Dendritic cell treated with granulocyte-macrophage colony-stimulating factor and Interleukin-4, amounts not matched to agents 40 ng/mL and 50 ng/mL, for 4 days (primary cell): ENCODE measurements at regions not wholly inside any gene's neighbourhood (a gene's known extent, or its start where the extent isn't known, plus 50 kb on each side); places are given as distances from the start of the nearest gene placed in this dataset.

ENCODE experiments used
- H3K27ac Mint-ChIP-seq: one replicate; pipeline ENCODE4 v1.8.0; 2022; ENCODE audit warnings: mild to moderate bottlenecking, mixed read lengths
- H3K27me3 Mint-ChIP-seq: one replicate; pipeline ENCODE4 v1.8.0; 2022; ENCODE audit warnings: mild to moderate bottlenecking, mixed read lengths
- H3K36me3 Mint-ChIP-seq: one replicate; pipeline ENCODE4 v1.8.0; 2022; ENCODE audit warnings: low read depth, mixed read lengths
- H3K4me1 Mint-ChIP-seq: one replicate; pipeline ENCODE4 v1.8.0; 2022; ENCODE audit warnings: low read depth, mixed read lengths
- H3K4me3 Mint-ChIP-seq: one replicate; pipeline ENCODE4 v1.8.0; 2022; ENCODE audit warnings: mild to moderate bottlenecking, moderate library complexity, mixed read lengths
- H3K9me3 Mint-ChIP-seq: one replicate; pipeline ENCODE4 v1.8.0; 2022; ENCODE audit warnings: mixed read lengths
- intact Hi-C: fragments of 100-400 bp; cut with micrococcal nuclease; formaldehyde crosslinking; loops from one replicate; pipeline ENCODE4 v1.15.0; 2022

- no peak overlapping the region for H3K4me3 Mint-ChIP-seq
- intact Hi-C loops: no loop called here
- H3K4me1 Mint-ChIP-seq: no peaks in the 10 kb centered on the region
- no peaks in the 10 kb centered on the region for H3K36me3 Mint-ChIP-seq
- H3K27me3 Mint-ChIP-seq: peaks cover 15% of the 10 kb centered on the region
- H3K27ac Mint-ChIP-seq: no peak overlapping the region
- H3K9me3 Mint-ChIP-seq: no peaks in the 10 kb centered on the region
Observed at GRCh38 chr11:129308241-129308865, 67.3 kb upstream of the BARX2 start.

- Mint-ChIP-seq H3K4me1 (no peaks in the 10 kb centered on the region), H3K27me3 (peaks cover 18% of the 10 kb centered on the region), H3K36me3 (no peaks in the 10 kb centered on the region), H3K9me3 (no peaks in the 10 kb centered on the region), H3K4me3 (no peak overlapping the region), H3K27ac (no peak overlapping the region)
- intact Hi-C loops: no loop called here
Observed at GRCh38 chr11:129307162-129307561, 68.5 kb upstream of the BARX2 start.

GRCh38 chr11:129302386-129303101 is 73.1 kb upstream of the BARX2 start:
- no peaks in the 10 kb centered on the region for H3K4me1 Mint-ChIP-seq
- H3K27ac Mint-ChIP-seq: no peak overlapping the region
- peaks cover 16% of the 10 kb centered on the region for H3K27me3 Mint-ChIP-seq
- no peak overlapping the region for H3K4me3 Mint-ChIP-seq
- intact Hi-C loops: no loop called here
- no peaks in the 10 kb centered on the region for H3K36me3 Mint-ChIP-seq
- H3K9me3 Mint-ChIP-seq: no peaks in the 10 kb centered on the region

DNA sequence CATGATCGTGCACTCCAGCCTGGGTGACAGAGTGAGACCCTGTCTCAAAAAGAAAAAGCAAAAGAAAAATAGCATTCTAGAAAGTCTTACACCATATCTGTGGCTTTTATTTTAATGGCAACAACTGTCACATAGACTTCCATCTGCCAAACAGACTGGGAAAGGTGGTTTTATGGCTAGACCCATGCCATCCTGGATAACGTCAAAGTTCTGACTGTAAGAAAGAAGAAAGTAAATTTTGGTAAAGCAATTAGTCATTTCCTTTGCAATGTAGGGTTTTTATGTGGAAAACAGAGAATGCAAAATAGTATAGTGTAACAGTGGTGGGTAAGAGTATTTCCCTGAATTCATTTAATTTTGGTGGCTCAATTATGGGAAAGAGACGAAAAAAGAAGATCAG is 75.5 kb upstream of the BARX2 start:
- Mint-ChIP-seq H3K4me3 (no peak overlapping the region), H3K4me1 (peaks cover 5% of the 10 kb centered on the region), H3K27ac (no peak overlapping the region), H3K36me3 (no peaks in the 10 kb centered on the region), H3K27me3 (peaks cover 15% of the 10 kb centered on the region), H3K9me3 (no peaks in the 10 kb centered on the region)
- intact Hi-C loops: no loop called here

GRCh38 chr11:129298988-129299387 is 76.7 kb upstream of the BARX2 start:
- no peak overlapping the region for H3K4me3 Mint-ChIP-seq
- no peaks in the 10 kb centered on the region for H3K9me3 Mint-ChIP-seq
- H3K27ac Mint-ChIP-seq: no peak overlapping the region
- H3K27me3 Mint-ChIP-seq: peaks cover 15% of the 10 kb centered on the region
- no peaks in the 10 kb centered on the region for H3K36me3 Mint-ChIP-seq
- peaks cover 5% of the 10 kb centered on the region for H3K4me1 Mint-ChIP-seq
- intact Hi-C loops: no loop called here

DNA sequence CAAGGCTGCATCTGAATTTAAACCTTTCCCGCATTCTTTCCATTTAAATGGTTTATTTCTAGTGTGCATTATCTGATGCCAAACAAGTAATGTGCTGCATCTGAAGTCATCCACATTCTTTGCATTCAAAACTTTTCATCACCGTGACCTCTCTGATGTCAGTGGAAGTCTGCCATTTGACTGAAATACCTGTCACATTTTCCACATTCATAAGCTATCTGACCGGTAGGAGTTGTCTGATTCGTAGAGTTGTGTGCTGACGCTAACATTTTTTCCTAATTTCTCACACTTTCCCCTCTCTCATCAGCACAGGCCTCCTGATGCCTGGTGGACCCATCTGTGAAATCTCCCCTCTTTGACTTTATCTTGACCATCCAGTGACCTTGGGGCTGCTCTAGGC is 79.9 kb upstream of the BARX2 start:
- Mint-ChIP-seq H3K27me3 (peaks cover 12% of the 10 kb centered on the region), H3K36me3 (no peaks in the 10 kb centered on the region), H3K4me3 (no peak overlapping the region), H3K4me1 (peaks cover 5% of the 10 kb centered on the region), H3K9me3 (no peaks in the 10 kb centered on the region), H3K27ac (no peak overlapping the region)
- intact Hi-C loops: no loop called here

- peaks cover 25% of the 10 kb centered on the region for H3K27me3 Mint-ChIP-seq
- no peak overlapping the region for H3K27ac Mint-ChIP-seq
- H3K4me1 Mint-ChIP-seq: peaks cover 5% of the 10 kb centered on the region
Observed at GRCh38 chr11:129292771-129293170, 82.9 kb upstream of the BARX2 start.

GRCh38 chr11:129292092-129292491 is 83.6 kb upstream of the BARX2 start:
- H3K4me1 Mint-ChIP-seq: peaks cover 4% of the 10 kb centered on the region
- H3K4me3 Mint-ChIP-seq: no peak overlapping the region
- no peak overlapping the region for H3K27ac Mint-ChIP-seq
- H3K27me3 Mint-ChIP-seq: peaks cover 25% of the 10 kb centered on the region
- intact Hi-C loops: no loop called here
- no peaks in the 10 kb centered on the region for H3K36me3 Mint-ChIP-seq
- H3K9me3 Mint-ChIP-seq: no peaks in the 10 kb centered on the region

More at GRCh38 chr11:129292771-129293170, 82.9 kb upstream of the BARX2 start:
- H3K9me3 Mint-ChIP-seq: no peaks in the 10 kb centered on the region
- no peaks in the 10 kb centered on the region for H3K36me3 Mint-ChIP-seq
- intact Hi-C loops: no loop called here
- no peak overlapping the region for H3K4me3 Mint-ChIP-seq

DNA sequence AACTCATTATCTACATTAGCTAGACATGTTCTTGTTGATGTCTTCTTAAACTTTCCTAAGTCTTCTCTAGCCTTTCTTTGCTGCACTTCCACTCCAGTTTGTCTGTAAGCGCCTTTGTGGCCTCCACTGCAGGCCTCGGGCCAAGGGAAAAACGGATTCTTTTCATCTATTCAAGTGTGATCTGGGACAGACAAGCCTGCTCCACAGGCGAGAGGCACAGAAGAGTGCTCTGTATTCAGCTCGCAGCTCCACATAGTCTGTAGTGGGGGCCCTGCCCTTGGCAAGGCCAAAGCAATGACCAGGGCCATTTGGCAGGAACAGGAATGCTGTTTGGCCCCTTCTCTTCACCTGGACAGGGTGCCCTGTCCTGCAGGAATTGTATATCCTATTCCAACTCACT is 84.1 kb upstream of the BARX2 start:
- Mint-ChIP-seq H3K27me3 (peaks cover 27% of the 10 kb centered on the region), H3K36me3 (no peaks in the 10 kb centered on the region), H3K4me1 (no peaks in the 10 kb centered on the region), H3K9me3 (no peaks in the 10 kb centered on the region), H3K4me3 (no peak overlapping the region), H3K27ac (no peak overlapping the region)
- intact Hi-C loops: no loop called here

DNA sequence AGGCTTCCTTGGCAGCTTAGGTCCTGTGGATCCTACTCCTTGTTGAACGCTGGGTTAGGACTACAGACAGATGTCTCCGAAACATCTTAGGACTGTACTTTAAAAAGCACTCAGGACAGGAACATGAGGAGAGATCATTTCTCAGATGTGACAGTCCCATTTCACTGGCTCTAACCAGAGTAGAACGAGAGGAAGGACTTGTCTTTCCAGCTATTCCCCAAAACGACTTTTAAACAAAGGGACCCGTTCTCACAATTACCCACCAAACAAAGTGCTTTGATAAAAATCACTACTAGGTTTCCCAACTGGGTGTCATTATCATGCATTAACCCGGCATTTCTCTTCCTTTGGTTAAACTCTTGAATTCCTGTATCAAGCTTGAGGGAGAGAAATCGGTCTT is 84.7 kb upstream of the BARX2 start:
- Mint-ChIP-seq H3K36me3 (no peaks in the 10 kb centered on the region), H3K27ac (no peak overlapping the region), H3K4me1 (no peaks in the 10 kb centered on the region), H3K27me3 (peaks cover 33% of the 10 kb centered on the region), H3K4me3 (no peak overlapping the region), H3K9me3 (no peaks in the 10 kb centered on the region)
- intact Hi-C loops: no loop called here

GRCh38 chr11:129289350-129290040 is 86.2 kb upstream of the BARX2 start:
- Mint-ChIP-seq H3K4me1 (peaks cover 9% of the 10 kb centered on the region), H3K4me3 (no peak overlapping the region), H3K27ac (no peak overlapping the region), H3K9me3 (no peaks in the 10 kb centered on the region), H3K36me3 (no peaks in the 10 kb centered on the region), H3K27me3 (peaks cover 33% of the 10 kb centered on the region)
- intact Hi-C loops: no loop called here

- intact Hi-C loops: no loop called here
- no peaks in the 10 kb centered on the region for H3K36me3 Mint-ChIP-seq
- no peak overlapping the region for H3K27ac Mint-ChIP-seq
- H3K4me3 Mint-ChIP-seq: no peak overlapping the region
- H3K27me3 Mint-ChIP-seq: peaks cover 33% of the 10 kb centered on the region
- H3K9me3 Mint-ChIP-seq: no peaks in the 10 kb centered on the region
- peaks cover 13% of the 10 kb centered on the region for H3K4me1 Mint-ChIP-seq
Observed at GRCh38 chr11:129287920-129288319, 87.7 kb upstream of the BARX2 start.

DNA sequence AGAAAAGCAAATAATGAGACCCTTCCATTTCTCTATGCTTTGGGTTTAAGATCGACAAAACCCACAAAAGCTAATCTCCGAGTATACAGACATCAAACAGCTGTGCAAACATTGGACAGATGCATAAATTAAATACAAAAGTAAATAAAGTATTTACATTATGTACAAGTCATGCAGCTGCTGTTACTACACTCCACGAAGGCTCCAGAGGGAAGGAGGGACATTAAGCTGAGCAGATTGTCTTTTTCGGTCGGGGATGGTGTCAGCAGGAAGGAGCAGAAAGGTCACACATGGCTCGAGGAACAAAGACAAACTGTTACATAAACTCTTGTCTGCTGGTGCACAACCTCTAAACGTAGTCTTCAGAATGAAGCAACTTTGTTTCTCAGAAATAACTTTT is 88.8 kb upstream of the BARX2 start:
- intact Hi-C loops: no loop called here
- Mint-ChIP-seq H3K4me3 (no peak overlapping the region), H3K27ac (no peak overlapping the region), H3K36me3 (no peaks in the 10 kb centered on the region), H3K27me3 (peaks cover 38% of the 10 kb centered on the region), H3K4me1 (peaks cover 13% of the 10 kb centered on the region), H3K9me3 (no peaks in the 10 kb centered on the region)

GRCh38 chr11:129285402-129285786 is 90.3 kb upstream of the BARX2 start:
- no peak overlapping the region for H3K4me3 Mint-ChIP-seq
- H3K36me3 Mint-ChIP-seq: no peaks in the 10 kb centered on the region
- peaks cover 33% of the 10 kb centered on the region for H3K27me3 Mint-ChIP-seq
- H3K4me1 Mint-ChIP-seq: peaks cover 19% of the 10 kb centered on the region
- H3K9me3 Mint-ChIP-seq: no peaks in the 10 kb centered on the region
- no peak overlapping the region for H3K27ac Mint-ChIP-seq
- intact Hi-C loops: no loop called here
